Heart left ventricle (tissue), 13 donors: ENCODE measurements at regions not wholly inside any gene's neighbourhood (a gene's known extent, or its start where the extent isn't known, plus 50 kb on each side); places are given as distances from the start of the nearest gene placed in this dataset.

Experiments
- CTCF ChIP-seq, 12 donors: fragments of 200-600 bp; sonication (generic) in 4 of 12; IDR thresholded peaks; one replicate each; pipeline versions ENCODE4 v1.5.0 to v1.8.0; 2018 to 2022; ENCODE audit warnings: antibody characterized with exemption in 12 of 12, mild to moderate bottlenecking in 5 of 12
- POLR2A ChIP-seq, 2 donors: fragments of 450-650 bp; IDR thresholded peaks; one replicate each; pipeline ENCODE4 v1.6.1; 2017; ENCODE audit warnings: antibody characterized with exemption in 2 of 2, mild to moderate bottlenecking in 2 of 2, moderate library complexity in 2 of 2
- donor health status: ischemic (EF 13 %, LVEDD 7.1; RV severe dilation, severe dysfunction).
- donor health status: DM: no; HTN: yes; CAD: no.
- donor health status: DM: no; HTN: no; CAD: no.
- donor health status: ischemic (EF 25% LVEDD 6.9; RV normal size, moderate dysfunction).
- donor health status: ischemic (EF 25% LVEDD 5.7; RV mildly dilated, moderate dysfunction).
- donor health status: ischemic (EF 35%, LVEDD 5.7; RV mildly dilated, moderate dysfunction).
- donor health status: nonischemic (EF 11% LVEDD 7.7; RV severe dilation, severe dysfunction).
- donor health status: DM: yes; HTN: yes; CAD: no.
- donor health status: PGD.
- donor health status: ischemic (EF 29% LVEDD 5.4; RV normal size, mild dysfunction).
- donor health status: nonischemic (EF 23%, LVEDD 6.1; RV moderate dilation, normal function).

GRCh38 chr15:29925227-29926082 is 103.2 kb upstream of the TJP1 start:
- TF ChIP-seq POLR2A (IDR thresholded peaks at IDR 0.05) = no peak
- peak; percentile 77 to 96 (median 88) for TF ChIP-seq CTCF (IDR thresholded peaks at IDR 0.05)
